ENCODE measurements at regions not wholly inside any gene's neighbourhood (a gene's known extent, or its start where the extent isn't known, plus 50 kb on each side); places are given as distances from the start of the nearest gene placed in this dataset.

- TF ChIP-seq POLR2A (IDR thresholded peaks at IDR 0.05) (no peak), CTCF (IDR thresholded peaks at IDR 0.05 in 4 of 5, conservative IDR thresholded peaks at IDR 0.05 in 1 of 5) (no peak)
Observed at GRCh38 chr1:106978477-106979322, 77.8 kb upstream of the PRMT6 start.
